ENCODE measurements at regions not wholly inside any gene's neighbourhood (a gene's known extent, or its start where the extent isn't known, plus 50 kb on each side); places are given as distances from the start of the nearest gene placed in this dataset.

- TF ChIP-seq, protein P1, sequence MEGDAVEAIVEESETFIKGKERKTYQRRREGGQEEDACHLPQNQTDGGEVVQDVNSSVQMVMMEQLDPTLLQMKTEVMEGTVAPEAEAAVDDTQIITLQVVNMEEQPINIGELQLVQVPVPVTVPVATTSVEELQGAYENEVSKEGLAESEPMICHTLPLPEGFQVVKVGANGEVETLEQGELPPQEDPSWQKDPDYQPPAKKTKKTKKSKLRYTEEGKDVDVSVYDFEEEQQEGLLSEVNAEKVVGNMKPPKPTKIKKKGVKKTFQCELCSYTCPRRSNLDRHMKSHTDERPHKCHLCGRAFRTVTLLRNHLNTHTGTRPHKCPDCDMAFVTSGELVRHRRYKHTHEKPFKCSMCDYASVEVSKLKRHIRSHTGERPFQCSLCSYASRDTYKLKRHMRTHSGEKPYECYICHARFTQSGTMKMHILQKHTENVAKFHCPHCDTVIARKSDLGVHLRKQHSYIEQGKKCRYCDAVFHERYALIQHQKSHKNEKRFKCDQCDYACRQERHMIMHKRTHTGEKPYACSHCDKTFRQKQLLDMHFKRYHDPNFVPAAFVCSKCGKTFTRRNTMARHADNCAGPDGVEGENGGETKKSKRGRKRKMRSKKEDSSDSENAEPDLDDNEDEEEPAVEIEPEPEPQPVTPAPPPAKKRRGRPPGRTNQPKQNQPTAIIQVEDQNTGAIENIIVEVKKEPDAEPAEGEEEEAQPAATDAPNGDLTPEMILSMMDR (IDR thresholded peaks at IDR 0.05; ENCODE audit: low read length): no peak
- no peak for TF ChIP-seq EZH2 (IDR thresholded peaks at IDR 0.05; ENCODE audit: borderline replicate concordance, low read length)
- H3K27ac ChIP-seq (ENCODE audit: low read depth, low read length, poor library complexity, severe bottlenecking): no peak overlapping the region
- H3K9me2 ChIP-seq (ENCODE audit: low read depth, low read length): no peaks in the 10 kb centered on the region
- no peaks in the 10 kb centered on the region for H3K4me1 ChIP-seq (ENCODE audit: insufficient read depth, low read length, severe bottlenecking)
- H3K36me3 ChIP-seq (ENCODE audit: insufficient read depth, low read length): no peaks in the 10 kb centered on the region
- H3K79me2 ChIP-seq (ENCODE audit: insufficient read depth, low read length): no peaks in the 10 kb centered on the region
- 0 out of 2 replicates have a peak, but pooled peaks cover 8% of the 10 kb centered on the region for H3K27me3 ChIP-seq (ENCODE audit: insufficient read depth, low read length)
- no peak overlapping the region for H3K9ac ChIP-seq (ENCODE audit: low read length)
- H3K9me3 ChIP-seq (ENCODE audit: low read length): no peaks in the 10 kb centered on the region
- H2AFZ ChIP-seq (ENCODE audit: low read length): no peak overlapping the region
- no peaks in the 10 kb centered on the region for H4K20me1 ChIP-seq (ENCODE audit: insufficient read depth, low read length)
- no peak overlapping the region for H3K4me3 ChIP-seq (ENCODE audit: low read depth, low read length, poor library complexity, severe bottlenecking)
- H3K4me2 ChIP-seq (ENCODE audit: low read length): no peak overlapping the region
- no peaks in the 10 kb centered on the region for H3F3A ChIP-seq (ENCODE audit: insufficient read depth, low read length)
Measured at GRCh38 chr2:114079366-114080004, 189.6 kb downstream of the ACTR3 start.

DNA sequence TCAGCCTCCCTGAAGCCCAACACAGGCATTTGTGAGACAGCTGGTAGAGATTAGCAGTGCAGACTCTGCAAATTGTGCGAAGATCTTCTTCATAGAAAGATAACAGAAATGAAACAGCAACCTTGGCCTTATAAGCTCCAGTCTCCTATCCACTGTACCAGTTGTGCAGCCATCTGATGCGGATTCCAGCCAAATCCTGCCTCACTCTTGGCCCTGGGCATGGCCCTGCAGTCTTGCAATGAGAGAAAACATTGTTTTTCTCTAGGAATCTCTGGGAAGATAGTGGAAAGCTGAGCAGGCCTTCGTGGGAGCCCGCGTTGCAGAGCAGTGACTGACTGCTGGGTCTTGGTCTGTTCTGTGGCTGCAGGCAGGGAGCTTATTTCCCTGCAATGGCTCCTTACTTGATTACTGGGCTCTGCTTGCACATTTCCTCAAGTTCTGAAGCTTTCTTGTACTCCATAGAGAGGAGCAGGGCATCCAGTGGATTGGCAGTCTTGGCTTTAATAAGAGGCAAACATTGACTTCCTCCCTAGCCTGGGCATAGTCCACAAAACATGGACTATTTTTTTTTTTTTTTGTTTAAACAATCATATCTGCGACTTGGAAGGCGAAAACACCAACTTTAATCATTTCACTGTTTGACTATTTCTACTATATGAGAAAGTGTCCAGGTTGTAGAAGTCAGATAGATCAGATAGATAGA lies 193.0 kb downstream of the ACTR3 start:
- Histone ChIP-seq H2AFZ (ENCODE audit: low read length) (no peak overlapping the region), H3K36me3 (ENCODE audit: insufficient read depth, low read length) (no peaks in the 10 kb centered on the region), H3K27ac (ENCODE audit: low read depth, low read length, poor library complexity, severe bottlenecking) (no peak overlapping the region), H3K9ac (ENCODE audit: low read length) (no peak overlapping the region), H3K9me2 (ENCODE audit: low read depth, low read length) (no peaks in the 10 kb centered on the region), H3K4me1 (ENCODE audit: insufficient read depth, low read length, severe bottlenecking) (no peaks in the 10 kb centered on the region), H3K79me2 (ENCODE audit: insufficient read depth, low read length) (no peaks in the 10 kb centered on the region), H3K4me3 (ENCODE audit: low read depth, low read length, poor library complexity, severe bottlenecking) (no peak overlapping the region), H3K4me2 (ENCODE audit: low read length) (no peak overlapping the region), H3F3A (ENCODE audit: insufficient read depth, low read length) (no peaks in the 10 kb centered on the region), H3K27me3 (ENCODE audit: insufficient read depth, low read length) (0 out of 2 replicates have a peak, but pooled peaks cover 8% of the 10 kb centered on the region), H4K20me1 (ENCODE audit: insufficient read depth, low read length) (no peaks in the 10 kb centered on the region), H3K9me3 (ENCODE audit: low read length) (no peaks in the 10 kb centered on the region)
- TF ChIP-seq, protein P1 (IDR thresholded peaks at IDR 0.05; ENCODE audit: low read length): no peak
- no peak for TF ChIP-seq EZH2 (IDR thresholded peaks at IDR 0.05; ENCODE audit: borderline replicate concordance, low read length)

DNA sequence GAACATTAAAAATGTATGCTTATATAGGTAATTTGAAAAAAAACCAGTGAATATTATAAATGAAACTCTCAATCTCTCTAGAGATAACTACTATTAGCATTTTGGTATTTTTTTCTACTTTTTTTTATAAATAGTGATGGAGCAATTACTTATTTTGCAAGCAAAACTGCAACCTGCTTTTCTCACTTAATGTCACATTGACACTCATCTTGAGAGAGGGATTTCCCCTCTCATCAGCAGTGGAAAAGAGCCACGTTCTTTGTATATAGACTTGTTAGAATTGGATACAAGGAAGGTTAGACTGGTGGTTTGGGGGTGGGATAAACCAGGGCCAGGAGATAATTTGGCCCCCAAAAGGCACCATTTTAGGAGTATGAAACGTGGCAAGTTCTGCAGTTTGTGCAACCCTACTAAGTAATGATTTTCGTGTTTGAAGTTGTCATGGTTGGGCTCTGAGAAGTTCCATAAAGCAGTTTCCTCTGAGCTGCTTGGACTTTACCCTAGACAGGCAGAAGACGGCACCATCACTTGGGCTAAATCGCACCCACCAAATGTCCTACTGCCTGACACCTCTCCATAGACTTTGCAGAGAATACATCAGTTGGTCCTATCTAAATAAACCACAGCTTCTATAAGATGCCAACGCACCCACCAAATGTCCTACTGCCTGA lies 194.0 kb downstream of the ACTR3 start:
- no peak overlapping the region for H3K9ac ChIP-seq (ENCODE audit: low read length)
- H3K79me2 ChIP-seq (ENCODE audit: insufficient read depth, low read length): no peaks in the 10 kb centered on the region
- TF ChIP-seq, protein P1 (IDR thresholded peaks at IDR 0.05; ENCODE audit: low read length): no peak
- TF ChIP-seq EZH2 (IDR thresholded peaks at IDR 0.05; ENCODE audit: borderline replicate concordance, low read length): no peak

More for the DNA sequence above, 194.0 kb downstream of the ACTR3 start:
- no peaks in the 10 kb centered on the region for H3K9me3 ChIP-seq (ENCODE audit: low read length)
- H2AFZ ChIP-seq (ENCODE audit: low read length): no peak overlapping the region
- no peaks in the 10 kb centered on the region for H3F3A ChIP-seq (ENCODE audit: insufficient read depth, low read length)
- H3K4me3 ChIP-seq (ENCODE audit: low read depth, low read length, poor library complexity, severe bottlenecking): no peak overlapping the region
- H4K20me1 ChIP-seq (ENCODE audit: insufficient read depth, low read length): no peaks in the 10 kb centered on the region
- no peaks in the 10 kb centered on the region for H3K9me2 ChIP-seq (ENCODE audit: low read depth, low read length)
- no peak overlapping the region for H3K27ac ChIP-seq (ENCODE audit: low read depth, low read length, poor library complexity, severe bottlenecking)
- H3K4me2 ChIP-seq (ENCODE audit: low read length): no peak overlapping the region
- 0 out of 2 replicates have a peak, but pooled peaks cover 6% of the 10 kb centered on the region for H3K27me3 ChIP-seq (ENCODE audit: insufficient read depth, low read length)
- no peaks in the 10 kb centered on the region for H3K4me1 ChIP-seq (ENCODE audit: insufficient read depth, low read length, severe bottlenecking)
- no peaks in the 10 kb centered on the region for H3K36me3 ChIP-seq (ENCODE audit: insufficient read depth, low read length)

All from OCI-LY1 (cell line).